ENCODE measurements at regions not wholly inside any gene's neighbourhood (a gene's known extent, or its start where the extent isn't known, plus 50 kb on each side); places are given as distances from the start of the nearest gene placed in this dataset.

DNA sequence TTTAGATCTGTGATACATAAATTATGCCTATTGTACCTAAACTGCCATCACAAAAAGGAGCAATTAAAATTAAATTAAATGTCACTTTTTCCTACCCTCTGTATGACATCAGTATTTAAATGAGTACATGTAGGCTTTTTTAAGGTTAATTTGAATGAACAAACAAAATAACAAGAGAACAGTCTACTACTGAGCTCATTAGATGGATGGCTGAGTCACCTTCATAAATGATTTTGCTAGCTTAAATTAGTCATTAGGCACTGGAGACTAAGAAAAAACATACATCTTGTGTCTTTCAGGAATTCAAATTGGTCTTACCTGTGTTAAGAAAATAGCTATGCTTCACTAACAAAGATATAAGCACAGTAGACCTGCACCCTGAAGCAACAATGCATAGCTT, 153.6 kb downstream of the RCN1 start:
- no peak overlapping the region for H3K9ac ChIP-seq (ENCODE audit: extremely low read depth, low read length, poor library complexity, severe bottlenecking)
- no peaks in the 10 kb centered on the region for H3K27me3 Mint-ChIP-seq (ENCODE audit: insufficient read depth)
- no peak overlapping the region for H3K4me3 ChIP-seq (ENCODE audit: low read length)
- no peaks in the 10 kb centered on the region for H3K4me1 ChIP-seq (ENCODE audit: control insufficient read depth, insufficient read depth, low read length)
- TF ChIP-seq, protein P1, sequence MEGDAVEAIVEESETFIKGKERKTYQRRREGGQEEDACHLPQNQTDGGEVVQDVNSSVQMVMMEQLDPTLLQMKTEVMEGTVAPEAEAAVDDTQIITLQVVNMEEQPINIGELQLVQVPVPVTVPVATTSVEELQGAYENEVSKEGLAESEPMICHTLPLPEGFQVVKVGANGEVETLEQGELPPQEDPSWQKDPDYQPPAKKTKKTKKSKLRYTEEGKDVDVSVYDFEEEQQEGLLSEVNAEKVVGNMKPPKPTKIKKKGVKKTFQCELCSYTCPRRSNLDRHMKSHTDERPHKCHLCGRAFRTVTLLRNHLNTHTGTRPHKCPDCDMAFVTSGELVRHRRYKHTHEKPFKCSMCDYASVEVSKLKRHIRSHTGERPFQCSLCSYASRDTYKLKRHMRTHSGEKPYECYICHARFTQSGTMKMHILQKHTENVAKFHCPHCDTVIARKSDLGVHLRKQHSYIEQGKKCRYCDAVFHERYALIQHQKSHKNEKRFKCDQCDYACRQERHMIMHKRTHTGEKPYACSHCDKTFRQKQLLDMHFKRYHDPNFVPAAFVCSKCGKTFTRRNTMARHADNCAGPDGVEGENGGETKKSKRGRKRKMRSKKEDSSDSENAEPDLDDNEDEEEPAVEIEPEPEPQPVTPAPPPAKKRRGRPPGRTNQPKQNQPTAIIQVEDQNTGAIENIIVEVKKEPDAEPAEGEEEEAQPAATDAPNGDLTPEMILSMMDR (conservative IDR thresholded peaks at IDR 0.05) = no peak
- no peaks in the 10 kb centered on the region for H3K36me3 Mint-ChIP-seq (ENCODE audit: low read depth)
- H3K27ac Mint-ChIP-seq = no peak overlapping the region
- H3K4me1 Mint-ChIP-seq = peaks cover 8% of the 10 kb centered on the region
- no peak overlapping the region for H3K4me3 Mint-ChIP-seq
- H3K27me3 ChIP-seq (ENCODE audit: control insufficient read depth, insufficient read depth, low read length, poor library complexity, severe bottlenecking) = no peaks in the 10 kb centered on the region
- peaks cover 4% of the 10 kb centered on the region for H3K9me3 ChIP-seq (ENCODE audit: control insufficient read depth, low read length)
- no peaks in the 10 kb centered on the region for H3K9me3 Mint-ChIP-seq
- no peak overlapping the region for H3K27ac ChIP-seq (ENCODE audit: low read depth, low read length)
- no peaks in the 10 kb centered on the region for H3K36me3 ChIP-seq (ENCODE audit: control insufficient read depth, insufficient read depth, low read length)
- no peak for DNase-seq

DNA sequence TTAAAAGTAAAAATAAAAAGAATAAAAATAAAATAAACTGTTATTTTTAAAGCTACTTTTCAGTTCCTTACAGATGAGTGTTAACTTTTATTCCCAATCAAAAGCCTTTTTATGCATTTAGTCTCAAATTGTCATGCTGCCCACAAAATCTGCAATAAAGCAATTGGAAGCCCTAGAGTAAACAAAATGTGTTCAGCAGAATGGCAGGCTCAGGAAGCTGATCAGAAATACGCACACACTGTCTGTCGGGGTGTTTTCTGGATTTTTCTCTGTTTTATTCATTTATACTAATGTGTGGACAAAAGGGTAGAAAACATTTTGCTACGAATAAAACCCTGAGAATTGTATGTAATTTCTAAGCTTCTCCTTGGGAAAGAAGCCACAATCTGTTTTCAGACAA, 162.8 kb downstream of the RCN1 start:
- no peak overlapping the region for H3K4me3 Mint-ChIP-seq
- H3K27ac Mint-ChIP-seq = no peak overlapping the region
- Histone ChIP-seq H3K4me3 (ENCODE audit: low read length) (no peak overlapping the region), H3K4me1 (ENCODE audit: control insufficient read depth, insufficient read depth, low read length) (no peaks in the 10 kb centered on the region), H3K27me3 (ENCODE audit: control insufficient read depth, insufficient read depth, low read length, poor library complexity, severe bottlenecking) (no peaks in the 10 kb centered on the region), H3K36me3 (ENCODE audit: control insufficient read depth, insufficient read depth, low read length) (no peaks in the 10 kb centered on the region), H3K9me3 (ENCODE audit: control insufficient read depth, low read length) (no peaks in the 10 kb centered on the region), H3K27ac (ENCODE audit: low read depth, low read length) (no peak overlapping the region), H3K9ac (ENCODE audit: extremely low read depth, low read length, poor library complexity, severe bottlenecking) (no peak overlapping the region)
- no peaks in the 10 kb centered on the region for H3K36me3 Mint-ChIP-seq (ENCODE audit: low read depth)
- no peaks in the 10 kb centered on the region for H3K4me1 Mint-ChIP-seq
- WGBS, 2 experiments (ENCODE audit: insufficient coverage in 1 of 2, insufficient read length in 1 of 2) = 90 to 92% methylated on average over 2 to 3 of the region's 3 CpGs
- H3K27me3 Mint-ChIP-seq (ENCODE audit: insufficient read depth) = no peaks in the 10 kb centered on the region
- DNase-seq = no peak
- H3K9me3 Mint-ChIP-seq = no peaks in the 10 kb centered on the region
- TF ChIP-seq, protein P1 (conservative IDR thresholded peaks at IDR 0.05) = no peak

DNA sequence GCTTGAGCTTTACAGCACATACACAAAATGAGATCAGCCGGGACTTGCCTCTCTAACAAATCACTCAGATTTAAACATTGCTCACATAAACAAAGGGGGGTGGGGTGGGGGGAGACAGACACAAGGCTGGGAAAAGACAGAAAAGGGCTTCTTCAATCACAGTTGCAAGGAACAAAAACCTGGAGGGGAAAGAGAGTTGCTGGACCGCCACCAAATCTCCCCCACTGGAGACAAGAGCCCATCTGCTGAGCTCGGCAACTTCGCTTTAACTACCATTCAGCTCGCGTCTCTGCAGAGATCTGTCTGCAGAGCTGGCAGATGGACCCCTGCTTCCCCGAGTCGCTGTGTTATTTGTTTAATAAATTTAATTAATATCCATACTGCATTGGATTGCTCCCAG, 165.0 kb downstream of the RCN1 start:
- Histone ChIP-seq H3K36me3 (ENCODE audit: control insufficient read depth, insufficient read depth, low read length) (no peaks in the 10 kb centered on the region), H3K27me3 (ENCODE audit: control insufficient read depth, insufficient read depth, low read length, poor library complexity, severe bottlenecking) (no peaks in the 10 kb centered on the region), H3K4me1 (ENCODE audit: control insufficient read depth, insufficient read depth, low read length) (no peaks in the 10 kb centered on the region), H3K4me3 (ENCODE audit: low read length) (no peak overlapping the region), H3K9ac (ENCODE audit: extremely low read depth, low read length, poor library complexity, severe bottlenecking) (no peak overlapping the region), H3K9me3 (ENCODE audit: control insufficient read depth, low read length) (no peaks in the 10 kb centered on the region), H3K27ac (ENCODE audit: low read depth, low read length) (no peak overlapping the region)
- Mint-ChIP-seq H3K9me3 (no peaks in the 10 kb centered on the region), H3K4me3 (no peak overlapping the region), H3K27me3 (ENCODE audit: insufficient read depth) (no peaks in the 10 kb centered on the region), H3K4me1 (no peaks in the 10 kb centered on the region), H3K27ac (no peak overlapping the region), H3K36me3 (ENCODE audit: low read depth) (no peaks in the 10 kb centered on the region)
- 89% methylated on average over 7 of the region's 8 CpGs; no CpG with 5 or more reads in 1 of the 2 experiments for WGBS, 2 experiments (ENCODE audit: insufficient coverage in 1 of 2, insufficient read length in 1 of 2)
- DNase-seq = no peak
- TF ChIP-seq, protein P1 (conservative IDR thresholded peaks at IDR 0.05) = no peak
